ENCODE measurements at regions not wholly inside any gene's neighbourhood (a gene's known extent, or its start where the extent isn't known, plus 50 kb on each side); places are given as distances from the start of the nearest gene placed in this dataset.

DNA sequence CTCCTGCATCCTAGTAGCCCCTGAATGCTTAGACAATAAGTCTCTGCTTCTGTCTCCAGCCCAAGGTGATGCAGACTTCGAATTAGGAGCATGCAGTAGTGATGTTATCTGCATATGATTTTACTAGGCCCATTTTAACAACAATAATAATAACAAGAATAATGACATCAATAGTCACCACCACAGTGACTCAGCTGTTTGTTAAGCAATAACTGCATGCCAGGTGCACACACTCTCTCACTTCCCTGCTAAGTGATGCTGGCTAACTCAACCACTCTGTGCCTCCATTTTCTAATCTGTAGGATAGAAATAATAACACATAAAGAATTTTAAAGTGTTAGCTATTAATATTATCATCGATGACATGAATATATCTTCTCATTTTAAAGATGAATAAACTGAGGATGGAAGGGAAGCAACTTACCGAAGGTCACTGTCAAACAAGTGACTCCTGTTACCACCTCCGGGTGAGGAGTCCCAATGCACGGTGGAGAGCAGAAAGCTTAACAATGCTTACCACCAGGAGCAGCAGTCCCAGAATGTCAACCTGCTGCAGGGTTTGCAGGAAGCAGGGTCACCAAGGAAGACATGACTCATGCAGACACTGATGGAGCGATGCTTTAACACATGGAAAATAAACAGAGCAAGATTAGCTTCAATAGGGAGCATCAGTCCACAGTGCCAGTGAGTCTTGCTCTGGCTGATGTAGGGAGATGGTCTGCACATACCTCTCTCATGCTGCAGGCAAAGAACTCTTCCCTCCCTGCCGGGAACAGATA is 290.2 kb downstream of the SPATA17 start:
- no peaks in the 10 kb centered on the region for H3K9me3 Mint-ChIP-seq
- no peak overlapping the region for H3K4me3 Mint-ChIP-seq
- peaks cover 14% of the 10 kb centered on the region for H3K27me3 Mint-ChIP-seq (ENCODE audit: low read depth)
- H3K27ac Mint-ChIP-seq = no peak overlapping the region
- no peaks in the 10 kb centered on the region for H3K36me3 Mint-ChIP-seq (ENCODE audit: low read depth)
- H3K4me1 Mint-ChIP-seq (ENCODE audit: low read depth) = no peaks in the 10 kb centered on the region

GRCh38 chr1:217924924-217925323 is 293.8 kb downstream of the SPATA17 start:
- no peak overlapping the region for H3K4me3 Mint-ChIP-seq
- no peaks in the 10 kb centered on the region for H3K4me1 Mint-ChIP-seq (ENCODE audit: low read depth)
- no peak overlapping the region for H3K27ac Mint-ChIP-seq
- H3K9me3 Mint-ChIP-seq = no peaks in the 10 kb centered on the region
- H3K27me3 Mint-ChIP-seq (ENCODE audit: low read depth) = peaks cover 18% of the 10 kb centered on the region
- no peaks in the 10 kb centered on the region for H3K36me3 Mint-ChIP-seq (ENCODE audit: low read depth)

GRCh38 chr1:217929213-217929885 is 298.2 kb downstream of the SPATA17 start:
- Mint-ChIP-seq H3K4me3 (no peak overlapping the region), H3K36me3 (ENCODE audit: low read depth) (no peaks in the 10 kb centered on the region), H3K4me1 (ENCODE audit: low read depth) (no peaks in the 10 kb centered on the region), H3K27ac (no peak overlapping the region), H3K27me3 (ENCODE audit: low read depth) (peaks cover 15% of the 10 kb centered on the region), H3K9me3 (no peaks in the 10 kb centered on the region)

- Mint-ChIP-seq H3K4me3 (no peak overlapping the region), H3K9me3 (no peaks in the 10 kb centered on the region), H3K27me3 (ENCODE audit: low read depth) (no peaks in the 10 kb centered on the region), H3K36me3 (ENCODE audit: low read depth) (no peaks in the 10 kb centered on the region), H3K27ac (no peak overlapping the region), H3K4me1 (ENCODE audit: low read depth) (no peaks in the 10 kb centered on the region)
Observed at GRCh38 chr1:217943361-217943760, 312.2 kb downstream of the SPATA17 start.

GRCh38 chr1:217944550-217944949 is 313.4 kb downstream of the SPATA17 start:
- no peaks in the 10 kb centered on the region for H3K36me3 Mint-ChIP-seq (ENCODE audit: low read depth)
- H3K27ac Mint-ChIP-seq = no peak overlapping the region
- no peaks in the 10 kb centered on the region for H3K27me3 Mint-ChIP-seq (ENCODE audit: low read depth)
- H3K9me3 Mint-ChIP-seq = no peaks in the 10 kb centered on the region
- no peaks in the 10 kb centered on the region for H3K4me1 Mint-ChIP-seq (ENCODE audit: low read depth)
- H3K4me3 Mint-ChIP-seq = no peak overlapping the region

GRCh38 chr1:217946511-217946910 is 315.4 kb downstream of the SPATA17 start:
- Mint-ChIP-seq H3K9me3 (no peaks in the 10 kb centered on the region), H3K4me1 (ENCODE audit: low read depth) (no peaks in the 10 kb centered on the region), H3K27ac (no peak overlapping the region), H3K4me3 (no peak overlapping the region), H3K27me3 (ENCODE audit: low read depth) (no peaks in the 10 kb centered on the region), H3K36me3 (ENCODE audit: low read depth) (no peaks in the 10 kb centered on the region)

- Mint-ChIP-seq H3K4me3 (no peak overlapping the region), H3K27me3 (ENCODE audit: low read depth) (no peaks in the 10 kb centered on the region), H3K27ac (no peak overlapping the region), H3K36me3 (ENCODE audit: low read depth) (no peaks in the 10 kb centered on the region), H3K4me1 (ENCODE audit: low read depth) (no peaks in the 10 kb centered on the region), H3K9me3 (no peaks in the 10 kb centered on the region)
Observed at GRCh38 chr1:217948741-217949140, 317.6 kb downstream of the SPATA17 start.

DNA sequence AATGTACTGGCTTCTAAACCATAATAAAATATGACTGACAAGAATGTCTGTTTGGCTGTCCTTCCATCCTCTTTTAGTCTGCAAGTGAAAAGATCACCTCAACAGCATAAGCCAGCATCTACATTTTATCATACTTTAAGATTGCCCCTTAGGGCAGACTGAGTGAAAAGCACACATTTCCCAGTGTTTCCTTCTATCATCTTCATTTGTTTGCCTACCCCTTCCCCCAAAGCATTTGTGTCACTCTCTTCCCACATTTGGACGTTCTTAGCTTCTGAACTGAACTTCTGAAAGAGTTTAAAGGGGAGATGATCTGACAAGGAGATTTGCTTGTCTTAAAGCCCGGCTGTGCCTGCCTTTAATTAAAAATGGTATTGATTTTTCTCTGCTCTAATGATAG is 322.2 kb downstream of the SPATA17 start:
- H3K9me3 Mint-ChIP-seq = peaks cover 3% of the 10 kb centered on the region
- H3K4me3 Mint-ChIP-seq = no peak overlapping the region
- no peaks in the 10 kb centered on the region for H3K36me3 Mint-ChIP-seq (ENCODE audit: low read depth)
- no peak overlapping the region for H3K27ac Mint-ChIP-seq
- H3K4me1 Mint-ChIP-seq (ENCODE audit: low read depth) = no peaks in the 10 kb centered on the region
- H3K27me3 Mint-ChIP-seq (ENCODE audit: low read depth) = no peaks in the 10 kb centered on the region

DNA sequence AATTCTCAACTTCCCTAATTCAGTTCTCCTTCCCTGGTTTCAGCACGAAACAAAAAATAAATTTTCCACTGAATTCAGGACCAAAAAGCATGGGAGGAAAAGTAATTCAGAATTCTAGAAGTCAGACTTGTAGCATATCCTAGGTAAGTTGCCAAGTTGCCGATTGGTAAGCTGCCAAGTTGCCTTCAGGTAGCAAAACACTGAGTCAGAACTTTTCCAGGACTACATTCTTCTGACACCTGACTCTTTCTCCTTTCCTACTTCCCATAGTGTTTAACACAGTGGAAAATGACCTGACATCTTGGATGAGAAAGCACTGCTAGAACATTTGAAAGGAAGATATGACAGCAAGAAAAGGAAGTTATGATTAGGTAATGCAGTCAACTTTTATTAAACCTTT is 322.8 kb downstream of the SPATA17 start:
- no peak overlapping the region for H3K27ac Mint-ChIP-seq
- no peak overlapping the region for H3K4me3 Mint-ChIP-seq
- no peaks in the 10 kb centered on the region for H3K36me3 Mint-ChIP-seq (ENCODE audit: low read depth)
- peaks cover 3% of the 10 kb centered on the region for H3K9me3 Mint-ChIP-seq
- H3K4me1 Mint-ChIP-seq (ENCODE audit: low read depth) = no peaks in the 10 kb centered on the region
- H3K27me3 Mint-ChIP-seq (ENCODE audit: low read depth) = no peaks in the 10 kb centered on the region

- Mint-ChIP-seq H3K27ac (no peak overlapping the region), H3K4me3 (no peak overlapping the region), H3K4me1 (ENCODE audit: low read depth) (no peaks in the 10 kb centered on the region), H3K36me3 (ENCODE audit: low read depth) (no peaks in the 10 kb centered on the region), H3K9me3 (peaks cover 3% of the 10 kb centered on the region), H3K27me3 (ENCODE audit: low read depth) (no peaks in the 10 kb centered on the region)
Observed at GRCh38 chr1:217955723-217956122, 324.6 kb downstream of the SPATA17 start.

DNA sequence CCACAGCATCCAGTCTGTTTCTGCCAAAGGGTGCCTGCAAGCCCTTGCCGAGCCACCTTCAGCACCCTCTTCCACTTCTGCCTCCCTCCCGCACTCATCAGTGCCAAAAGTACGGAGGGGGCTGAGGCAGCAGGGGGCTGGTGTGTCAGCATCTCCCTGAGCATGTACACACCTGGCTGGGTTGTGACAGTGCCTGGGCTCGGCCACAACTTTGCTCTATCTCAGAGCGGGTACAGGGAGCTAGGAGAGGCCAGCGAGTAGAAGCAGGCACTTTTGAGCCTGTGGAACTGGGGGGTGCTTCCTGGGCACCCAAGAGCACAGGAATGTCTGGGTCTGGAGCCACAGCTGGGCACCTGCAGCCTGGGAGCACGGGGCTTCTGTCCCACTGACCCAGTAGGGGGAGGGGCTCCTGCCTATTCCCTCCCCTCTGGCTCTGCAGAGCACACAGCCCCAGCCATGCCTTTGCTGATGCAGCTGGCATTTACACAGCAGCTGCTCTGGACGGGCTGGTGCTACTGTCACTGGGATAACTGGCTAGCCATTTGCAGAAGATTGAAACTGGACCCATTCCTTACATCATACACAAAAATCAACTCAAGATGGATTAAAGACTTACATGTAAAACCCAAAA is 319.8 kb upstream of the RRP15 start:
- Mint-ChIP-seq H3K4me3 (no peak overlapping the region), H3K27me3 (ENCODE audit: low read depth) (no peaks in the 10 kb centered on the region), H3K27ac (no peak overlapping the region), H3K36me3 (ENCODE audit: low read depth) (no peaks in the 10 kb centered on the region), H3K4me1 (ENCODE audit: low read depth) (no peaks in the 10 kb centered on the region), H3K9me3 (peaks cover 2% of the 10 kb centered on the region)

- H3K36me3 Mint-ChIP-seq (ENCODE audit: low read depth) = no peaks in the 10 kb centered on the region
- peaks cover 15% of the 10 kb centered on the region for H3K9me3 Mint-ChIP-seq
- no peak overlapping the region for H3K27ac Mint-ChIP-seq
- H3K27me3 Mint-ChIP-seq (ENCODE audit: low read depth) = no peaks in the 10 kb centered on the region
- H3K4me1 Mint-ChIP-seq (ENCODE audit: low read depth) = no peaks in the 10 kb centered on the region
- H3K4me3 Mint-ChIP-seq = no peak overlapping the region
Observed at GRCh38 chr1:217968085-217968484, 317.0 kb upstream of the RRP15 start.

DNA sequence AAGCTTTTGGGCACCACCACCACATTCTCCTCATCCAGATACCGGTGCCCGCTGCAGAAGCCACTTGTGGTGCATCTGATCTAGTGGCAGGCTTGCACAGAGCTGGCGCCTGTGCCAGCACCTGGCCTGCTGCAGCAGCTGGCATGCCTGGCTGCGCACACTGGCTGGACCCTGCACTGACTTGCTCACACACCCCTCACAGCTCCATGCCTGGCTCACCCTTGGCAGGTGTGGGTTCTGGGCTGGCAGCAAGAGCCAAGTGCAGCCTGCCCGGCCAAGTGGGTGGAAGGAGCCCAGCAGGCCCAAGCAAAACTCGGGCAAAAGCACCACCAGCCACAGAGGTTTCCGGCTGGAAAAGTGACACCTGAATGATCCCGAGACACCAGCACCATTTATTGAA is 315.7 kb upstream of the RRP15 start:
- no peak overlapping the region for H3K4me3 Mint-ChIP-seq
- H3K27me3 Mint-ChIP-seq (ENCODE audit: low read depth) = no peaks in the 10 kb centered on the region
- no peak overlapping the region for H3K27ac Mint-ChIP-seq

GRCh38 chr1:217977943-217978342 is 307.1 kb upstream of the RRP15 start:
- Mint-ChIP-seq H3K9me3 (no peaks in the 10 kb centered on the region), H3K27ac (no peak overlapping the region), H3K27me3 (ENCODE audit: low read depth) (no peaks in the 10 kb centered on the region), H3K36me3 (ENCODE audit: low read depth) (no peaks in the 10 kb centered on the region), H3K4me3 (no peak overlapping the region), H3K4me1 (ENCODE audit: low read depth) (no peaks in the 10 kb centered on the region)

More for the DNA sequence above, 315.7 kb upstream of the RRP15 start:
- Mint-ChIP-seq H3K36me3 (ENCODE audit: low read depth) (no peaks in the 10 kb centered on the region), H3K4me1 (ENCODE audit: low read depth) (no peaks in the 10 kb centered on the region), H3K9me3 (peaks cover 15% of the 10 kb centered on the region)

DNA sequence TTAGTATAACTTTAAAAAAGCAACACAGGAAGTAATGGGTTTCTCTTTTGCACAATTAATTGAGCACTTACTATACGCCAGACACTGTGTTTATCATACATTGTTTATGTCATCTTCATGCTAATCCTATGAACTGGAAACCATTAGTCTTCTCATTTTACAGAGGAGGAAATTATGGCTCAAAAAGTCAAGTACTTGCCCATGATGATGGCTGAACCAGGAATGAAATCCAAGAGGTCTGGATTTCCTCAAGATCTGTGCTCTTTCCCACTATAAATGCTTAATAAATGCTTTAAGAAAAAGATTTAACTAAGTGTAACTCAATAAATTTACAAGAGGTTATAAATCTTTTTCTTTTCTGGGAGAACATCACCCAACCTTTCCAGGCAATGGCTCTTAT is 303.7 kb upstream of the RRP15 start:
- H3K4me1 Mint-ChIP-seq (ENCODE audit: low read depth) = no peaks in the 10 kb centered on the region
- H3K27ac Mint-ChIP-seq = no peak overlapping the region
- no peak overlapping the region for H3K4me3 Mint-ChIP-seq
- H3K9me3 Mint-ChIP-seq = no peaks in the 10 kb centered on the region
- no peaks in the 10 kb centered on the region for H3K36me3 Mint-ChIP-seq (ENCODE audit: low read depth)
- H3K27me3 Mint-ChIP-seq (ENCODE audit: low read depth) = no peaks in the 10 kb centered on the region
